D721Med (cell line): ENCODE measurements at regions not wholly inside any gene's neighbourhood (a gene's known extent, or its start where the extent isn't known, plus 50 kb on each side); places are given as distances from the start of the nearest gene placed in this dataset.

Experiments used
- DNase-seq: peaks from one replicate; pipeline ENCODE4 v3.0.0; 2011; ENCODE audit warnings: low spot score; ENCODE audit not compliant: insufficient read length
- FAIRE-seq: peaks from 2 replicates; lab custom pipeline; 2011; peaks lifted over from hg19 to GRCh38; lab: Jason Lieb, UNC
- CTCF ChIP-seq: IDR thresholded peaks from 2 replicates; pipeline ENCODE4 v1.5.1; 2012; ENCODE audit warnings: mild to moderate bottlenecking, control low read depth; ENCODE audit not compliant: insufficient read depth; ENCODE audit errors: missing control alignments

GRCh38 chr9:80841888-80842287 lies 847.5 kb downstream of the TLE1 start:
- TF ChIP-seq CTCF, result no peak
- DNase-seq (no peak), FAIRE-seq (no peak)

- TF ChIP-seq CTCF, result no peak
- FAIRE-seq (no peak), DNase-seq (no peak)
Measured at GRCh38 chr9:80839821-80840675, 849.3 kb downstream of the TLE1 start.

GRCh38 chr9:80836013-80836412 lies 853.3 kb downstream of the TLE1 start:
- no peak for DNase-seq
- FAIRE-seq, result no peak
- no peak for TF ChIP-seq CTCF

GRCh38 chr9:80831751-80832150 lies 857.6 kb downstream of the TLE1 start:
- FAIRE-seq, result no peak
- no peak for DNase-seq

GRCh38 chr9:80811656-80812055 lies 877.7 kb downstream of the TLE1 start:
- no peak for DNase-seq
- FAIRE-seq, result no peak
- TF ChIP-seq CTCF, result no peak

More at GRCh38 chr9:80831751-80832150, 857.6 kb downstream of the TLE1 start:
- no peak for TF ChIP-seq CTCF

- FAIRE-seq, result no peak
- no peak for DNase-seq
- no peak for TF ChIP-seq CTCF
Measured at GRCh38 chr9:80811003-80811402, 878.3 kb downstream of the TLE1 start.

- TF ChIP-seq CTCF, result no peak
- FAIRE-seq (no peak), DNase-seq (no peak)
Measured at GRCh38 chr9:80806671-80807070, 882.7 kb downstream of the TLE1 start.
